NCI-H1436 (cell line): ENCODE measurements at regions not wholly inside any gene's neighbourhood (a gene's known extent, or its start where the extent isn't known, plus 50 kb on each side); places are given as distances from the start of the nearest gene placed in this dataset.
"Not testable (repeated sequence)": the region's sequence is repeated elsewhere in the genome, so short reads cannot be mapped to it uniquely, and the experiment has no call there.

Experiments
- DNase-seq: peaks from one replicate; lab custom pipeline; 2025; lab: John Stamatoyannopoulos, UW

GRCh38 chr15:24311692-24312091 is 363.9 kb upstream of the NPAP1 start:
- DNase-seq: not testable (repeated sequence)

GRCh38 chr15:24316326-24316725 is 359.2 kb upstream of the NPAP1 start:
- DNase-seq: not testable (repeated sequence)

- DNase-seq: no peak
Observed at GRCh38 chr15:24318981-24319380, 356.6 kb upstream of the NPAP1 start.

- not testable (repeated sequence) for DNase-seq
Observed at GRCh38 chr15:24324096-24324495, 351.5 kb upstream of the NPAP1 start.

GRCh38 chr15:24326513-24326912 is 349.1 kb upstream of the NPAP1 start:
- not testable (repeated sequence) for DNase-seq

GRCh38 chr15:24331964-24332363 is 343.6 kb upstream of the NPAP1 start:
- DNase-seq: not testable (repeated sequence)

- DNase-seq: not testable (repeated sequence)
Observed at GRCh38 chr15:24341876-24342275, 333.7 kb upstream of the NPAP1 start.

GRCh38 chr15:24352777-24353176 is 322.8 kb upstream of the NPAP1 start:
- not testable (repeated sequence) for DNase-seq

GRCh38 chr15:24381103-24381502 is 294.5 kb upstream of the NPAP1 start:
- DNase-seq: not testable (repeated sequence)

GRCh38 chr15:24385258-24385657 is 290.3 kb upstream of the NPAP1 start:
- not testable (repeated sequence) for DNase-seq

GRCh38 chr15:24394303-24394702 is 281.3 kb upstream of the NPAP1 start:
- DNase-seq: no peak

GRCh38 chr15:24412649-24413048 is 262.9 kb upstream of the NPAP1 start:
- not testable (repeated sequence) for DNase-seq

GRCh38 chr15:24426286-24427054 is 249.1 kb upstream of the NPAP1 start:
- not testable (repeated sequence) for DNase-seq

GRCh38 chr15:24427055-24427400 is 248.5 kb upstream of the NPAP1 start:
- not testable (repeated sequence) for DNase-seq

- DNase-seq: not testable (repeated sequence)
Observed at GRCh38 chr15:24435075-24435820, 240.3 kb upstream of the NPAP1 start.

GRCh38 chr15:24437270-24437669 is 238.3 kb upstream of the NPAP1 start:
- DNase-seq: not testable (repeated sequence)

GRCh38 chr15:24437735-24438134 is 237.8 kb upstream of the NPAP1 start:
- DNase-seq: not testable (repeated sequence)

- not testable (repeated sequence) for DNase-seq
Observed at GRCh38 chr15:24477107-24478025, 198.2 kb upstream of the NPAP1 start.

GRCh38 chr15:24485885-24486567 is 189.5 kb upstream of the NPAP1 start:
- DNase-seq: not testable (repeated sequence)

- not testable (repeated sequence) for DNase-seq
Observed at GRCh38 chr15:24488164-24488907, 187.2 kb upstream of the NPAP1 start.

- not testable (repeated sequence) for DNase-seq
Observed at GRCh38 chr15:24505216-24505615, 170.4 kb upstream of the NPAP1 start.
